Panc1 (cell line): ENCODE measurements at regions not wholly inside any gene's neighbourhood (a gene's known extent, or its start where the extent isn't known, plus 50 kb on each side); places are given as distances from the start of the nearest gene placed in this dataset.

Experiments used
- ATAC-seq: fragments of 200-7000 bp; cut with Tn5 transposase; 2 replicates; pipeline ENCODE4 v1.9.1; 2020; ENCODE audit warnings: mild to moderate bottlenecking, moderate library complexity
- BruUV-seq: library from RNA; stranded (reverse); fragments of 400-500 nt; replicated peaks from 2 replicates; lab custom pipeline; 2021; lab: Mats Ljungman, UMichigan
- CTCF ChIA-PET: fragments of 300-600 bp; sonication (Branson Sonifier 250); formaldehyde crosslinking; loops from one replicate; lab custom pipeline; 2022; ENCODE audit warnings: antibody characterized with exemption; lab: Charles Lee
- POLR2A ChIA-PET: fragments of 300-600 bp; sonication (Branson Sonifier 250); formaldehyde crosslinking; loops from one replicate; lab custom pipeline; 2022; ENCODE audit warnings: antibody characterized with exemption; lab: Charles Lee
- DNase-seq: peaks from one replicate; pipeline ENCODE4 v3.0.0-alpha.2; 2010; ENCODE audit warnings: low read depth, low spot score
- H3K27ac ChIP-seq: 2 replicates; pipeline ENCODE4 v1.5.1; 2011; ENCODE audit warnings: mild to moderate bottlenecking, low read length, inconsistent platforms
- H3K27me3 ChIP-seq: fragments of 200-500 bp; sonication (Bioruptor generic); 2 replicates; pipeline ENCODE4 v1.6.0; 2014; ENCODE audit warnings: low read length, inconsistent platforms; ENCODE audit not compliant: control insufficient read depth, insufficient read depth
- H3K36me3 ChIP-seq: fragments of 200-500 bp; sonication (Bioruptor generic); 2 replicates; pipeline ENCODE4 v1.5.1; 2014; ENCODE audit warnings: inconsistent platforms, mild to moderate bottlenecking, low read length, moderate library complexity; ENCODE audit not compliant: control insufficient read depth, insufficient read depth
- H3K4me1 ChIP-seq: 2 replicates; pipeline ENCODE4 v1.5.1; 2011; ENCODE audit warnings: inconsistent platforms, mild to moderate bottlenecking, low read length, moderate library complexity; ENCODE audit not compliant: control insufficient read depth, insufficient read depth
- H3K4me3 ChIP-seq, 2 experiments: 2 replicates each; pipeline ENCODE4 v1.5.1; 2011 to 2012; ENCODE audit warnings: low read depth in 2 of 2, low read length in 2 of 2, mild to moderate bottlenecking in 2 of 2, inconsistent platforms in 1 of 2, moderate library complexity in 1 of 2
- H3K9me3 ChIP-seq: fragments of 200-500 bp; sonication (Bioruptor generic); 2 replicates; pipeline ENCODE4 v1.5.1; 2014; ENCODE audit warnings: low read depth, mild to moderate bottlenecking, inconsistent platforms, low read length, moderate library complexity; ENCODE audit not compliant: control insufficient read depth, insufficient read depth
- CTCF ChIP-seq: fragments of 450-650 bp; IDR thresholded peaks from 2 replicates; pipeline ENCODE4 v1.5.1; 2017; ENCODE audit warnings: mild to moderate bottlenecking
- POLR2AphosphoS5 ChIP-seq: IDR thresholded peaks from 2 replicates; pipeline ENCODE4 v1.6.1; 2012; ENCODE audit warnings: mild to moderate bottlenecking, low read depth, low read length, moderate library complexity
- REST ChIP-seq, 2 experiments: IDR thresholded peaks; 2 replicates each; pipeline ENCODE4 v1.6.1; 2011 to 2012; ENCODE audit warnings: low read depth in 2 of 2, control low read depth in 1 of 2, low read length in 1 of 2, mild to moderate bottlenecking in 1 of 2, moderate library complexity in 1 of 2; ENCODE audit not compliant: insufficient read depth in 1 of 2
- SIN3A ChIP-seq: IDR thresholded peaks from 2 replicates; pipeline ENCODE4 v1.6.1; 2012; ENCODE audit warnings: low read depth, mild to moderate bottlenecking, low read length, moderate library complexity, borderline replicate concordance; ENCODE audit not compliant: insufficient read depth
- TCF7L2 ChIP-seq: IDR thresholded peaks from 2 replicates; pipeline ENCODE4 v1.6.1; 2011; ENCODE audit warnings: mild to moderate bottlenecking, low read depth, low read length, inconsistent platforms
- in situ Hi-C: cut with HindIII; loops from 2 replicates; pipeline ENCODE4 v1.10.0; 2016; ENCODE audit warnings: low sequenced_read_pairs, low pct_unique_long_range_greater_than_20kb
- intact Hi-C: fragments of 100-400 bp; cut with micrococcal nuclease; formaldehyde crosslinking; loops from one replicate; pipeline ENCODE4 v1.10.0; 2022; ENCODE audit not compliant: unreplicated experiment

GRCh38 chr16:52386694-52387093 is 160.2 kb downstream of the TOX3 start:
- ATAC-seq, result no peak

GRCh38 chr16:52384378-52384777 is 162.6 kb downstream of the TOX3 start:
- Histone ChIP-seq H3K4me3 (no peak overlapping the region), H3K27ac (no peak overlapping the region), H3K27me3 (no peaks in the 10 kb centered on the region), H3K9me3 (no peaks in the 10 kb centered on the region), H3K4me1 (no peaks in the 10 kb centered on the region), H3K36me3 (no peaks in the 10 kb centered on the region)
- ChIA-PET POLR2A (no interaction called here), CTCF (no interaction called here)
- in situ Hi-C loops (no loop called here), intact Hi-C loops (no loop called here)
- BruUV-seq, result no TSS peak
- ATAC-seq, result no peak
- TF ChIP-seq TCF7L2 (no peak), SIN3A (no peak), POLR2AphosphoS5 (no peak), REST (IDR thresholded peaks at IDR 0.05; ENCODE audit: insufficient read depth in 1 of 2, low read depth in 2 of 2, low read length in 1 of 2) (no peak), CTCF (no peak)
- no peak for DNase-seq

More at GRCh38 chr16:52386694-52387093, 160.2 kb downstream of the TOX3 start:
- Histone ChIP-seq H3K36me3 (no peaks in the 10 kb centered on the region), H3K27ac (no peak overlapping the region), H3K4me3 (no peak overlapping the region), H3K9me3 (no peaks in the 10 kb centered on the region), H3K4me1 (no peaks in the 10 kb centered on the region), H3K27me3 (no peaks in the 10 kb centered on the region)
- ChIA-PET CTCF (no interaction called here), POLR2A (no interaction called here)
- DNase-seq, result no peak
- intact Hi-C loops (no loop called here), in situ Hi-C loops (no loop called here)
- no TSS peak for BruUV-seq
- TF ChIP-seq SIN3A, result no peak
- no peak for TF ChIP-seq REST (IDR thresholded peaks at IDR 0.05; ENCODE audit: insufficient read depth in 1 of 2, low read depth in 2 of 2, low read length in 1 of 2)
- no peak for TF ChIP-seq TCF7L2
- no peak for TF ChIP-seq CTCF
- TF ChIP-seq POLR2AphosphoS5, result no peak
